Thoracic aorta (tissue), 2 donors: ENCODE measurements at regions not wholly inside any gene's neighbourhood (a gene's known extent, or its start where the extent isn't known, plus 50 kb on each side); places are given as distances from the start of the nearest gene placed in this dataset.
"Not testable (repeated sequence)": the region's sequence is repeated elsewhere in the genome, so short reads cannot be mapped to it uniquely, and the experiment has no call there.

Source experiments
- ATAC-seq: fragments of 150-250 bp; one replicate; pipeline ENCODE4 v1.8.0; 2017; ENCODE audit warnings: low read depth; ENCODE audit not compliant: insufficient number of reproducible peaks, low FRiP score
- DNase-seq: peaks from one replicate; pipeline ENCODE4 v3.0.0-alpha.2; 2020; ENCODE audit warnings: low spot score
- H3K27ac ChIP-seq, 2 donors: fragments of 200-600 bp; sonication (generic); 1 replicate in 1 of 2; 2 replicates in 1 of 2; pipeline ENCODE4 v1.5.1; 2016; ENCODE audit warnings: mild to moderate bottlenecking in 2 of 2, moderate library complexity in 2 of 2
- H3K27me3 ChIP-seq: fragments of 200-600 bp; sonication (generic); replicated peaks from 2 replicates; pipeline ENCODE4 v1.6.0; 2016; ENCODE audit warnings: mild to moderate bottlenecking; ENCODE audit not compliant: insufficient read depth
- H3K36me3 ChIP-seq: fragments of 200-600 bp; sonication (generic); one replicate; pipeline ENCODE4 v1.5.1; 2016
- H3K4me1 ChIP-seq, 2 donors: fragments of 200-600 bp; sonication (generic); 1 replicate in 1 of 2; 2 replicates in 1 of 2; pipeline versions ENCODE4 v1.5.1 to v1.6.0; 2016; ENCODE audit warnings: low read depth in 2 of 2, mild to moderate bottlenecking in 1 of 2; ENCODE audit not compliant: control insufficient read depth in 1 of 2
- H3K4me3 ChIP-seq: fragments of 200-600 bp; sonication (generic); 2 replicates; pipeline ENCODE4 v1.5.1; 2016; ENCODE audit warnings: mild to moderate bottlenecking
- H3K9me3 ChIP-seq: fragments of 200-600 bp; sonication (generic); 2 replicates; pipeline ENCODE4 v1.5.1; 2016
- TF ChIP-seq, protein P1 (sequence below): fragments of 200-600 bp; sonication (generic); IDR thresholded peaks from one replicate; pipeline ENCODE4 v1.5.1; 2019; ENCODE audit warnings: antibody characterized with exemption

DNA sequence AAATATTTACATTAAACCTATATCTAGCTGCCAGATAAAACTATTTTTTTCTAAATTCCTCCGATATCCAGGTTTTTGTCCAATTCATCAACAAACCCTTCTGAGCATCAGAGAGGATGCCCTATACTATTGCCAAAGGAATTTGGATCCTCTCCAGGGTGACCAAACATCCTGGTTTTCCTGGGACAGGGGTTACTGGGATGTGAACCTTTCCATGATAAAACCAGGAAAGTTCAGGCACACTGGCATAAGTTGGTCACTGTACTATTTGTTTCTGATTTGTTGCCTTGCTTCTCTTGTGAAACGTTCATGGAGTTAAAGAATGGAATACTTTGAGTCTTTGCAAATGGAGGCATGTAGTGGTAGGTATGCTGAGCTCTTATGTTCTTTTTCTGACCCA is 63.5 kb downstream of the TLNRD1 start:
- TF ChIP-seq, protein P1, sequence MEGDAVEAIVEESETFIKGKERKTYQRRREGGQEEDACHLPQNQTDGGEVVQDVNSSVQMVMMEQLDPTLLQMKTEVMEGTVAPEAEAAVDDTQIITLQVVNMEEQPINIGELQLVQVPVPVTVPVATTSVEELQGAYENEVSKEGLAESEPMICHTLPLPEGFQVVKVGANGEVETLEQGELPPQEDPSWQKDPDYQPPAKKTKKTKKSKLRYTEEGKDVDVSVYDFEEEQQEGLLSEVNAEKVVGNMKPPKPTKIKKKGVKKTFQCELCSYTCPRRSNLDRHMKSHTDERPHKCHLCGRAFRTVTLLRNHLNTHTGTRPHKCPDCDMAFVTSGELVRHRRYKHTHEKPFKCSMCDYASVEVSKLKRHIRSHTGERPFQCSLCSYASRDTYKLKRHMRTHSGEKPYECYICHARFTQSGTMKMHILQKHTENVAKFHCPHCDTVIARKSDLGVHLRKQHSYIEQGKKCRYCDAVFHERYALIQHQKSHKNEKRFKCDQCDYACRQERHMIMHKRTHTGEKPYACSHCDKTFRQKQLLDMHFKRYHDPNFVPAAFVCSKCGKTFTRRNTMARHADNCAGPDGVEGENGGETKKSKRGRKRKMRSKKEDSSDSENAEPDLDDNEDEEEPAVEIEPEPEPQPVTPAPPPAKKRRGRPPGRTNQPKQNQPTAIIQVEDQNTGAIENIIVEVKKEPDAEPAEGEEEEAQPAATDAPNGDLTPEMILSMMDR: no peak
- H3K9me3 ChIP-seq: no peaks in the 10 kb centered on the region
- no peak overlapping the region for H3K4me3 ChIP-seq
- no peak for DNase-seq
- no peak overlapping the region for H3K27ac ChIP-seq
- no peak for ATAC-seq
- no peaks in the 10 kb centered on the region for H3K4me1 ChIP-seq
- H3K27me3 ChIP-seq: no peaks in the 10 kb centered on the region
- no peaks in the 10 kb centered on the region for H3K36me3 ChIP-seq

DNA sequence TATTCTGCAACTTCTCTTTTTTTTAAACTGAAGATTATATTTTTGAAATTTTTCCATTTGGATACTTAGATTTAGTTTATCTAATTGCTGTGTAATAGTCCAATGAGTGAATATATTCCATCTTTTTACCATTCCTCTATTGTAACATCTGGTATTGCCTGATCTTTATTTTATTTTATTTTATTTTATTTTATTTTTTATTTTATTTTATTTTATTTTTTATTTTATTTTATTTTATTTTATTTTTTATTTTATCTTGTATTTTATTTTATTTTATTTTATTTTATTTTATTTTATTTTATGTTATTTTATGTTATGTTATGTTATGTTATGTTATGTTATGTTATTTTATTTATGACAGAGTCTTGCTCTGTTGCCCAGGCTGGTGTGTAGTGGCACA is 66.5 kb upstream of the CFAP161 start:
- not testable (repeated sequence) for H3K4me3 ChIP-seq, ATAC-seq

DNA sequence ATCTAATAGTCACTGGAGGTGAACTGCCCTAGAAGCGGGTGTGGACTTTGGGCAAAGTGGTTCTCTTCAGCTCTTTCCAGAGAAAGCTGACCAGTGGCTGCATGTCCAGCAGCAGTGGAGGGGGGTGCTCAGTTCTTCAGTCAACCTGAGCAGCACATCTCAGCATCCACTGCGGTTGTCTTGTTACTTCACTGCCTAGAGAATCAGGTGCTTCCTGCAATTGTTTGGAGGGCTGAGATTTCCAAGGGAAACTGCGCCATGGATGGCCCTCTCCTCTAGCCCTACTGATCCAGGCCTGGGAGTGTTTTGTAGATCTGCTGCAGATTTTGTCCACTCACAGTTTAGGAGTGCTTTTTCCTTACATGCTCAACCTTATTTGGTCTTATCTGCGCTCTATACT is 65.6 kb upstream of the CFAP161 start:
- TF ChIP-seq, protein P1: no peak
- H3K27ac ChIP-seq: no peak overlapping the region
- DNase-seq (no peak), ATAC-seq (no peak)
- no peaks in the 10 kb centered on the region for H3K36me3 ChIP-seq
- H3K9me3 ChIP-seq: no peaks in the 10 kb centered on the region
- peaks cover 7 to 10% of the 10 kb centered on the region in 2 donors for H3K4me1 ChIP-seq
- H3K4me3 ChIP-seq: no peak overlapping the region
- H3K27me3 ChIP-seq: no peaks in the 10 kb centered on the region

More for the DNA sequence above, 66.5 kb upstream of the CFAP161 start:
- not testable (repeated sequence) for H3K27me3 ChIP-seq, H3K27ac ChIP-seq, H3K9me3 ChIP-seq, H3K36me3 ChIP-seq, DNase-seq
- peaks cover 7 to 10% of the 10 kb centered on the region in 2 donors for H3K4me1 ChIP-seq

DNA sequence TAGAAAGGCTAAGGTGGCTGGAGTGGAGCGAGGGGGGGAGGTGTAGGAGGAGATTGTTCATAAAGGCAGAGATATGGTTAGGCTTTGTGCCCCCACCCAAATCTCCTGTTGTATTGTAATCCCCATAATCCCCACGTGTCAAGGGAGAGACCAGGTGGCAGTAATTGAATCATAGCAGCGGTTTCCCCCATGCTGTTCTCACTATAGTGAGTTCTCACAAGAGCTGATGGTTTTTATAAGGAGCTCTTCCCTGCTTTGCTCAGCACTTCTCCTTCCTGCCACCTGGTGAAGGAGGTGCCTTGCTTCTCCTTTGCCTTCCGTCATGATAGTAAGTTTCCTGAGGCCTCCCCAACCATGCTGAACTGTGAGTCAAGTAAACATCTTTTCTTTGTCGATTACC is 64.7 kb upstream of the CFAP161 start:
- Histone ChIP-seq H3K4me1 (peaks cover 7 to 10% of the 10 kb centered on the region in 2 donors), H3K27me3 (no peaks in the 10 kb centered on the region), H3K36me3 (no peaks in the 10 kb centered on the region), H3K9me3 (no peaks in the 10 kb centered on the region), H3K27ac (no peak overlapping the region), H3K4me3 (no peak overlapping the region)
- DNase-seq: no peak
- ATAC-seq: no peak
- TF ChIP-seq, protein P1: no peak

DNA sequence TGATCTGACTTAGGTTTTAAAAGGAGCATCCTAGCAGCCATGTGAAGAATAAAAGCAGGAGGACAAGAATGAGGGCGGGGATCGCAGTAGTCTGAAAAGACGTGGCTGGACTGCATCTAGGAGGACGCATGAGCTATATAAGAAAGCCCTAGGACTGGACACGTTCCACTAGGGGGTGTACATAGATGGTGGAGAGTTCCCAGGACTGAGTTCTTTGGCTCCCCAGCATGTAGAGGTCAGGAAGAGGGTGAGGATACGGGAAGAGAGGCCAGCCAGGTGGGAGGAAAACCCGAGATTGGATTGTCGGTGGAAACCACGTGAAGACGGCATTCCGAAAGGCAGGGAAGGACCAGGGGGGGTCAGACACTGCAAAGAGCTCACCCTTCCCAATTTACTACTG is 64.2 kb upstream of the CFAP161 start:
- ATAC-seq (no peak), DNase-seq (no peak)
- TF ChIP-seq, protein P1: no peak
- Histone ChIP-seq H3K27ac (no peak overlapping the region), H3K36me3 (no peaks in the 10 kb centered on the region), H3K9me3 (no peaks in the 10 kb centered on the region), H3K4me1 (peaks cover 7 to 10% of the 10 kb centered on the region in 2 donors), H3K27me3 (no peaks in the 10 kb centered on the region), H3K4me3 (no peak overlapping the region)

DNA sequence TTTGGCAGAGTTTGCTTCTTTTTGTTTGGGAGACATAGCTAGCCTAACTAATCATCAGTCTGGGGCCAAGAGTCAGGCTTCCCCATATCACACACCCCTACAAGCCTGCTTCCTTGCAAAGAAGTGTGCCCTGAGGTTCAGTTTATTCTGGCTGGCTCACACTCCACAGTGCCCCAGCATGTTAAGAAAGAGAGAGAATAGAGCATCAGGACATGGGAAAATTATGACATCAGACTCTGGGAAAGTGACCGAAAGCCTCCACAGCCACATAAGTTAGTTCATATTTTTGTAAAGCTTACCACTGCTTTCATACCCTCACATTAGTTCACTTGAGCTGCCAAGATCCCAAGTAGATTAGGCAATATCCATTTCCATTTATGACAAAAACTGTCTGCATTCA is 63.0 kb upstream of the CFAP161 start:
- no peak overlapping the region for H3K4me3 ChIP-seq
- DNase-seq: no peak
- no peaks in the 10 kb centered on the region for H3K36me3 ChIP-seq
- H3K9me3 ChIP-seq: no peaks in the 10 kb centered on the region
- no peaks in the 10 kb centered on the region for H3K27me3 ChIP-seq
- TF ChIP-seq, protein P1: no peak
- ATAC-seq: peak; percentile 71
- peaks cover 7 to 10% of the 10 kb centered on the region in 2 donors for H3K4me1 ChIP-seq
- no peak overlapping the region for H3K27ac ChIP-seq
